NCI-H748 (cell line): ENCODE measurements at regions not wholly inside any gene's neighbourhood (a gene's known extent, or its start where the extent isn't known, plus 50 kb on each side); places are given as distances from the start of the nearest gene placed in this dataset.
A peak's percentile ranks its signal among the peaks of the same experiment; 100 is the strongest.
"Not testable (repeated sequence)": the region's sequence is repeated elsewhere in the genome, so short reads cannot be mapped to it uniquely, and the experiment has no call there.

Experiments used
- DNase-seq: peaks from one replicate; lab custom pipeline; 2025; ENCODE audit not compliant: unreplicated experiment; lab: John Stamatoyannopoulos, UW

GRCh38 chr2:14827226-14828023, 194.9 kb downstream of the LRATD1 start:
- no peak for DNase-seq

GRCh38 chr2:14828223-14828622, 195.7 kb downstream of the LRATD1 start:
- DNase-seq: no peak

GRCh38 chr2:14828968-14829367, 196.5 kb downstream of the LRATD1 start:
- no peak for DNase-seq

- DNase-seq: peak; percentile 16
These were observed 198.9 kb downstream of the LRATD1 start for GRCh38 chr2:14831458-14831857.

- DNase-seq: no peak
These were observed 211.1 kb downstream of the LRATD1 start for GRCh38 chr2:14843507-14844204.

- DNase-seq: no peak
These were observed 223.2 kb downstream of the LRATD1 start for GRCh38 chr2:14855751-14856150.

GRCh38 chr2:14861181-14861580, 228.7 kb downstream of the LRATD1 start:
- DNase-seq: no peak

GRCh38 chr2:14866736-14867352, 234.3 kb downstream of the LRATD1 start:
- DNase-seq: peak; percentile 96

- DNase-seq: peak; percentile 13
These were observed 235.3 kb downstream of the LRATD1 start for GRCh38 chr2:14867853-14868252.

GRCh38 chr2:14872779-14873325, 240.3 kb downstream of the LRATD1 start:
- no peak for DNase-seq

GRCh38 chr2:14881651-14882327, 249.3 kb downstream of the LRATD1 start:
- no peak for DNase-seq

GRCh38 chr2:14884651-14885050, 252.1 kb downstream of the LRATD1 start:
- no peak for DNase-seq

- no peak for DNase-seq
These were observed 259.0 kb downstream of the LRATD1 start for GRCh38 chr2:14891546-14891945.

GRCh38 chr2:14896330-14897030, 264.0 kb downstream of the LRATD1 start:
- no peak for DNase-seq

GRCh38 chr2:14899621-14900414, 267.3 kb downstream of the LRATD1 start:
- no peak for DNase-seq

- DNase-seq: no peak
These were observed 269.2 kb downstream of the LRATD1 start for GRCh38 chr2:14901737-14902136.

- DNase-seq: no peak
These were observed 270.4 kb downstream of the LRATD1 start for GRCh38 chr2:14902953-14903352.

- peak; percentile 76 for DNase-seq
These were observed 271.3 kb downstream of the LRATD1 start for GRCh38 chr2:14903709-14904374.

GRCh38 chr2:14904378-14904777, 271.9 kb downstream of the LRATD1 start:
- not testable (repeated sequence) for DNase-seq
